ENCODE measurements at regions not wholly inside any gene's neighbourhood (a gene's known extent, or its start where the extent isn't known, plus 50 kb on each side); places are given as distances from the start of the nearest gene placed in this dataset.

DNA sequence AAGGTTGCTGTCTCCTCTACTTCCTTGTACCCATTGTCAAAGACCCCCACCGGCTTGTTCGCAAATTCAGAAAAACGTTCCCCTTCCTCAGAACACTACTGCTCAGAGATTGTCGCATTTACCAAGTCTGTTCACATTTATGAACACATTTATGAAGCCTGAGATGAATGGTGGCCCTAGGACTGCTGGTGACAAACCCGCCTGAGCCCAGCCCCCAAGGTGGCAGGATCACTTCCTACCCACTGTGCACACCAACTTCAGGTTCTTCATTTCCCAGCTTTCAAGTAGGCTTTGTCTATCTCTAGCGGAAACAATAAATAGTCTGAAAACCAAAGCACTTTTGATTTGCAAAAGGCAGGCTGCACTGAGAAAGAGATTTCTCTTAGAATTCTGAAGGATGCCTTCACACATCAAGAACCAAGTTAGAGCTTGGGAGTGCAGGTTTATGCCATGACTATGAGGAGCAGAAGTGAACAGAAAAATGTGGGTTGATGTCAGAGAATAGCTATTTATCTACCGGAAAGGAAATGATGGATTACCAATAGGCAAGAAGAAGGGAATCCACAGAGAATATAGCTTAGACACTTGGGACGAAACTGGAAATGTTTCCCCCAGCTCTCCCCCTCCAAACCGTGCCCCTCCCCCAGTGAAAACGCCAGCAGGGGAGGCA is 200.5 kb downstream of the TOMM20 start:
- TF ChIP-seq EZH2phosphoT487 (IDR thresholded peaks at IDR 0.05; ENCODE audit: borderline replicate concordance, low read depth) (no peak), EP300 (IDR thresholded peaks at IDR 0.05; ENCODE audit: borderline replicate concordance in 1 of 2, low read depth in 1 of 2, low read length in 1 of 2) (no peak), MEF2A (IDR thresholded peaks at IDR 0.05; ENCODE audit: borderline replicate concordance, low read depth) (no peak), TAF1 (IDR thresholded peaks at IDR 0.05; ENCODE audit: borderline replicate concordance, low read depth, low read length) (no peak), SMC3 (IDR thresholded peaks at IDR 0.05; ENCODE audit: low read depth, low read length) (no peak)
- TF ChIP-seq, protein P1, sequence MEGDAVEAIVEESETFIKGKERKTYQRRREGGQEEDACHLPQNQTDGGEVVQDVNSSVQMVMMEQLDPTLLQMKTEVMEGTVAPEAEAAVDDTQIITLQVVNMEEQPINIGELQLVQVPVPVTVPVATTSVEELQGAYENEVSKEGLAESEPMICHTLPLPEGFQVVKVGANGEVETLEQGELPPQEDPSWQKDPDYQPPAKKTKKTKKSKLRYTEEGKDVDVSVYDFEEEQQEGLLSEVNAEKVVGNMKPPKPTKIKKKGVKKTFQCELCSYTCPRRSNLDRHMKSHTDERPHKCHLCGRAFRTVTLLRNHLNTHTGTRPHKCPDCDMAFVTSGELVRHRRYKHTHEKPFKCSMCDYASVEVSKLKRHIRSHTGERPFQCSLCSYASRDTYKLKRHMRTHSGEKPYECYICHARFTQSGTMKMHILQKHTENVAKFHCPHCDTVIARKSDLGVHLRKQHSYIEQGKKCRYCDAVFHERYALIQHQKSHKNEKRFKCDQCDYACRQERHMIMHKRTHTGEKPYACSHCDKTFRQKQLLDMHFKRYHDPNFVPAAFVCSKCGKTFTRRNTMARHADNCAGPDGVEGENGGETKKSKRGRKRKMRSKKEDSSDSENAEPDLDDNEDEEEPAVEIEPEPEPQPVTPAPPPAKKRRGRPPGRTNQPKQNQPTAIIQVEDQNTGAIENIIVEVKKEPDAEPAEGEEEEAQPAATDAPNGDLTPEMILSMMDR (IDR thresholded peaks at IDR 0.05): no peak
- TF ChIP-seq, protein P2, sequence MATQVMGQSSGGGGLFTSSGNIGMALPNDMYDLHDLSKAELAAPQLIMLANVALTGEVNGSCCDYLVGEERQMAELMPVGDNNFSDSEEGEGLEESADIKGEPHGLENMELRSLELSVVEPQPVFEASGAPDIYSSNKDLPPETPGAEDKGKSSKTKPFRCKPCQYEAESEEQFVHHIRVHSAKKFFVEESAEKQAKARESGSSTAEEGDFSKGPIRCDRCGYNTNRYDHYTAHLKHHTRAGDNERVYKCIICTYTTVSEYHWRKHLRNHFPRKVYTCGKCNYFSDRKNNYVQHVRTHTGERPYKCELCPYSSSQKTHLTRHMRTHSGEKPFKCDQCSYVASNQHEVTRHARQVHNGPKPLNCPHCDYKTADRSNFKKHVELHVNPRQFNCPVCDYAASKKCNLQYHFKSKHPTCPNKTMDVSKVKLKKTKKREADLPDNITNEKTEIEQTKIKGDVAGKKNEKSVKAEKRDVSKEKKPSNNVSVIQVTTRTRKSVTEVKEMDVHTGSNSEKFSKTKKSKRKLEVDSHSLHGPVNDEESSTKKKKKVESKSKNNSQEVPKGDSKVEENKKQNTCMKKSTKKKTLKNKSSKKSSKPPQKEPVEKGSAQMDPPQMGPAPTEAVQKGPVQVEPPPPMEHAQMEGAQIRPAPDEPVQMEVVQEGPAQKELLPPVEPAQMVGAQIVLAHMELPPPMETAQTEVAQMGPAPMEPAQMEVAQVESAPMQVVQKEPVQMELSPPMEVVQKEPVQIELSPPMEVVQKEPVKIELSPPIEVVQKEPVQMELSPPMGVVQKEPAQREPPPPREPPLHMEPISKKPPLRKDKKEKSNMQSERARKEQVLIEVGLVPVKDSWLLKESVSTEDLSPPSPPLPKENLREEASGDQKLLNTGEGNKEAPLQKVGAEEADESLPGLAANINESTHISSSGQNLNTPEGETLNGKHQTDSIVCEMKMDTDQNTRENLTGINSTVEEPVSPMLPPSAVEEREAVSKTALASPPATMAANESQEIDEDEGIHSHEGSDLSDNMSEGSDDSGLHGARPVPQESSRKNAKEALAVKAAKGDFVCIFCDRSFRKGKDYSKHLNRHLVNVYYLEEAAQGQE (IDR thresholded peaks at IDR 0.05; ENCODE audit: low read depth, low read length): no peak

Data from SK-N-SH (cell line).